ENCODE measurements at regions not wholly inside any gene's neighbourhood (a gene's known extent, or its start where the extent isn't known, plus 50 kb on each side); places are given as distances from the start of the nearest gene placed in this dataset.

- no peak for TF ChIP-seq CTCF (IDR thresholded peaks at IDR 0.05; ENCODE audit: extremely low read depth, insufficient read depth, missing control alignments)
- no peak for DNase-seq (ENCODE audit: low spot score)
- in situ Hi-C loops (cut with MboI; ENCODE audit: low pct_unique_long_range_greater_than_20kb, low sequenced_read_pairs, unreplicated experiment), result no loop called here
Observed at GRCh38 chr15:70400766-70401541, 303.2 kb upstream of the TLE3 start.

- no peak for TF ChIP-seq CTCF (IDR thresholded peaks at IDR 0.05; ENCODE audit: extremely low read depth, insufficient read depth, missing control alignments)
- in situ Hi-C loops (cut with MboI; ENCODE audit: low pct_unique_long_range_greater_than_20kb, low sequenced_read_pairs, unreplicated experiment), result no loop called here
- no peak for DNase-seq (ENCODE audit: low spot score)
Observed at GRCh38 chr15:70399204-70399603, 301.5 kb upstream of the TLE3 start.

GRCh38 chr15:70398694-70399093 lies 301.0 kb upstream of the TLE3 start:
- in situ Hi-C loops (cut with MboI; ENCODE audit: low pct_unique_long_range_greater_than_20kb, low sequenced_read_pairs, unreplicated experiment), result no loop called here
- no peak for TF ChIP-seq CTCF (IDR thresholded peaks at IDR 0.05; ENCODE audit: extremely low read depth, insufficient read depth, missing control alignments)
- DNase-seq (ENCODE audit: low spot score), result no peak

- in situ Hi-C loops (cut with MboI; ENCODE audit: low pct_unique_long_range_greater_than_20kb, low sequenced_read_pairs, unreplicated experiment), result no loop called here
- no peak for TF ChIP-seq CTCF (IDR thresholded peaks at IDR 0.05; ENCODE audit: extremely low read depth, insufficient read depth, missing control alignments)
- DNase-seq (ENCODE audit: low spot score), result no peak
Observed at GRCh38 chr15:70396807-70397206, 299.1 kb upstream of the TLE3 start.

GRCh38 chr15:70395164-70395563 lies 297.4 kb upstream of the TLE3 start:
- no peak for TF ChIP-seq CTCF (IDR thresholded peaks at IDR 0.05; ENCODE audit: extremely low read depth, insufficient read depth, missing control alignments)
- no peak for DNase-seq (ENCODE audit: low spot score)
- in situ Hi-C loops (cut with MboI; ENCODE audit: low pct_unique_long_range_greater_than_20kb, low sequenced_read_pairs, unreplicated experiment), result no loop called here

- no peak for TF ChIP-seq CTCF (IDR thresholded peaks at IDR 0.05; ENCODE audit: extremely low read depth, insufficient read depth, missing control alignments)
- in situ Hi-C loops (cut with MboI; ENCODE audit: low pct_unique_long_range_greater_than_20kb, low sequenced_read_pairs, unreplicated experiment), result no loop called here
- no peak for DNase-seq (ENCODE audit: low spot score)
Observed at GRCh38 chr15:70390723-70391122, 293.0 kb upstream of the TLE3 start.

All from GM13977 (cell line).